GM18505 (cell line): ENCODE measurements at regions not wholly inside any gene's neighbourhood (a gene's known extent, or its start where the extent isn't known, plus 50 kb on each side); places are given as distances from the start of the nearest gene placed in this dataset.

Experiments
- ATAC-seq: cut with Tn5 transposase; IDR thresholded peaks from one replicate; pipeline ENCODE4 v1.9.1; 2021; ENCODE audit not compliant: unreplicated experiment
- POLR2A ChIP-seq: IDR thresholded peaks from 4 replicates; pipeline ENCODE4 v1.6.1; 2011; ENCODE audit warnings: borderline replicate concordance; ENCODE audit not compliant: insufficient read depth, insufficient read length; ENCODE audit errors: extremely low read depth

- no peak for ATAC-seq
Observed at GRCh38 chr1:218205721-218206120, 79.4 kb upstream of the RRP15 start.

GRCh38 chr1:218207194-218207593, 77.9 kb upstream of the RRP15 start:
- ATAC-seq: no peak

More at GRCh38 chr1:218205721-218206120, 79.4 kb upstream of the RRP15 start:
- TF ChIP-seq POLR2A: no peak

GRCh38 chr1:218209351-218209861, 75.7 kb upstream of the RRP15 start:
- ATAC-seq: no peak
- TF ChIP-seq POLR2A: no peak

More at GRCh38 chr1:218207194-218207593, 77.9 kb upstream of the RRP15 start:
- TF ChIP-seq POLR2A: no peak

GRCh38 chr1:218211241-218211640, 73.9 kb upstream of the RRP15 start:
- no peak for TF ChIP-seq POLR2A
- ATAC-seq: no peak

- no peak for TF ChIP-seq POLR2A
- no peak for ATAC-seq
Observed at GRCh38 chr1:218217040-218217439, 68.1 kb upstream of the RRP15 start.

- ATAC-seq: no peak
- TF ChIP-seq POLR2A: no peak
Observed at GRCh38 chr1:218219460-218219859, 65.6 kb upstream of the RRP15 start.

- ATAC-seq: no peak
- TF ChIP-seq POLR2A: no peak
Observed at GRCh38 chr1:218224101-218224500, 61.0 kb upstream of the RRP15 start.

GRCh38 chr1:218226005-218226404, 59.1 kb upstream of the RRP15 start:
- TF ChIP-seq POLR2A: no peak
- no peak for ATAC-seq
